ENCODE measurements at regions not wholly inside any gene's neighbourhood (a gene's known extent, or its start where the extent isn't known, plus 50 kb on each side); places are given as distances from the start of the nearest gene placed in this dataset.

- no peak for DNase-seq
Measured at GRCh38 chr4:35100932-35101331, 1143.4 kb downstream of the ARAP2 start.

GRCh38 chr4:35102066-35102465 is 1142.2 kb downstream of the ARAP2 start:
- DNase-seq = no peak

- no peak for DNase-seq
Measured at GRCh38 chr4:35105486-35105885, 1138.8 kb downstream of the ARAP2 start.

- no peak for DNase-seq
Measured at GRCh38 chr4:35106091-35106734, 1138.1 kb downstream of the ARAP2 start.

- no peak for DNase-seq
Measured at GRCh38 chr4:35124106-35124505, 1120.2 kb downstream of the ARAP2 start.

GRCh38 chr4:35125995-35126712 is 1118.2 kb downstream of the ARAP2 start:
- DNase-seq = peak; percentile 22 to 77

- DNase-seq = no peak
Measured at GRCh38 chr4:35138449-35138848, 1105.9 kb downstream of the ARAP2 start.

GRCh38 chr4:35147761-35148160 is 1096.6 kb downstream of the ARAP2 start:
- DNase-seq = no peak

- peak; percentile 30 to 61 for DNase-seq
Measured at GRCh38 chr4:35151816-35152572, 1092.3 kb downstream of the ARAP2 start.

GRCh38 chr4:35163168-35163567 is 1081.1 kb downstream of the ARAP2 start:
- no peak for DNase-seq

GRCh38 chr4:35164063-35164462 is 1080.3 kb downstream of the ARAP2 start:
- no peak for DNase-seq

GRCh38 chr4:35166466-35166865 is 1077.8 kb downstream of the ARAP2 start:
- DNase-seq = no peak

- DNase-seq = no peak
Measured at GRCh38 chr4:35167385-35167784, 1076.9 kb downstream of the ARAP2 start.

GRCh38 chr4:35175487-35175886 is 1068.8 kb downstream of the ARAP2 start:
- no peak for DNase-seq

GRCh38 chr4:35175894-35176293 is 1068.4 kb downstream of the ARAP2 start:
- DNase-seq = peak in 1 of 2 experiments; percentile 62

- no peak for DNase-seq
Measured at GRCh38 chr4:35182451-35182850, 1061.9 kb downstream of the ARAP2 start.

- no peak for DNase-seq
Measured at GRCh38 chr4:35189988-35190613, 1054.2 kb downstream of the ARAP2 start.

GRCh38 chr4:35201403-35201802 is 1042.9 kb downstream of the ARAP2 start:
- no peak for DNase-seq

GRCh38 chr4:35216636-35217035 is 1027.7 kb downstream of the ARAP2 start:
- DNase-seq = no peak

GRCh38 chr4:35217331-35217730 is 1027.0 kb downstream of the ARAP2 start:
- no peak for DNase-seq

- no peak for DNase-seq
Measured at GRCh38 chr4:35228313-35228712, 1016.0 kb downstream of the ARAP2 start.

GRCh38 chr4:35229021-35229420 is 1015.3 kb downstream of the ARAP2 start:
- no peak for DNase-seq

GRCh38 chr4:35237924-35238323 is 1006.4 kb downstream of the ARAP2 start:
- DNase-seq = no peak
